Mesothelial cell of epicardium (in vitro differentiated cells): ENCODE measurements at regions not wholly inside any gene's neighbourhood (a gene's known extent, or its start where the extent isn't known, plus 50 kb on each side); places are given as distances from the start of the nearest gene placed in this dataset.

Experiments
- DNase-seq, 2 experiments: peaks; one replicate each; pipeline ENCODE4 v3.0.0; 2021; ENCODE audit warnings: low spot score in 2 of 2; ENCODE audit not compliant: unreplicated experiment in 2 of 2
- H3K27ac Mint-ChIP-seq: 2 replicates; pipeline ENCODE4 v1.8.0; 2021; ENCODE audit warnings: mixed read lengths
- H3K27me3 Mint-ChIP-seq: 2 replicates; pipeline ENCODE4 v1.8.0; 2021; ENCODE audit warnings: low read depth, mixed read lengths
- H3K36me3 Mint-ChIP-seq: 2 replicates; pipeline ENCODE4 v1.8.0; 2021; ENCODE audit warnings: mixed read lengths
- H3K4me1 Mint-ChIP-seq: 2 replicates; pipeline ENCODE4 v1.8.0; 2021; ENCODE audit warnings: mixed read lengths
- H3K4me3 Mint-ChIP-seq: 2 replicates; pipeline ENCODE4 v1.8.0; 2021; ENCODE audit warnings: mild to moderate bottlenecking, moderate library complexity, mixed read lengths
- H3K9me3 Mint-ChIP-seq: 2 replicates; pipeline ENCODE4 v1.8.0; 2021; ENCODE audit warnings: mixed read lengths
- CTCF ChIP-seq: fragments of 200-600 bp; sonication (generic); IDR thresholded peaks from one replicate; pipeline ENCODE4 v1.5.0; 2021; ENCODE audit warnings: antibody characterized with exemption; ENCODE audit not compliant: unreplicated experiment

- H3K27me3 Mint-ChIP-seq, result peaks cover 2% of the 10 kb centered on the region
- no peak overlapping the region for H3K27ac Mint-ChIP-seq
- H3K4me1 Mint-ChIP-seq, result no peaks in the 10 kb centered on the region
- no peak overlapping the region for H3K4me3 Mint-ChIP-seq
- H3K9me3 Mint-ChIP-seq, result peaks cover 32% of the 10 kb centered on the region
- H3K36me3 Mint-ChIP-seq, result peaks cover 3% of the 10 kb centered on the region
- no peak for DNase-seq
- no peak for TF ChIP-seq CTCF
Measured at GRCh38 chrX:20538974-20539373, 272.3 kb upstream of the RPS6KA3 start.

GRCh38 chrX:20531667-20532066, 265.0 kb upstream of the RPS6KA3 start:
- Mint-ChIP-seq H3K27me3 (peaks cover 2% of the 10 kb centered on the region), H3K4me1 (peaks cover 35% of the 10 kb centered on the region), H3K4me3 (no peak overlapping the region), H3K27ac (no peak overlapping the region), H3K36me3 (no peaks in the 10 kb centered on the region), H3K9me3 (no peaks in the 10 kb centered on the region)
- TF ChIP-seq CTCF, result no peak
- DNase-seq, result no peak

- H3K27me3 Mint-ChIP-seq, result peaks cover 2% of the 10 kb centered on the region
- TF ChIP-seq CTCF, result peak; percentile 86
- peak; percentile 50 to 85 for DNase-seq
Measured at GRCh38 chrX:20530406-20530921, 263.8 kb upstream of the RPS6KA3 start.

GRCh38 chrX:20529711-20530110, 263.0 kb upstream of the RPS6KA3 start:
- Mint-ChIP-seq H3K4me3 (no peak overlapping the region), H3K36me3 (no peaks in the 10 kb centered on the region), H3K27me3 (peaks cover 2% of the 10 kb centered on the region), H3K4me1 (peaks cover 35% of the 10 kb centered on the region), H3K27ac (peak overlapping the region; percentile 83), H3K9me3 (no peaks in the 10 kb centered on the region)
- no peak for DNase-seq
- no peak for TF ChIP-seq CTCF

More at GRCh38 chrX:20530406-20530921, 263.8 kb upstream of the RPS6KA3 start:
- peak overlapping the region; percentile 50 for H3K4me3 Mint-ChIP-seq
- no peaks in the 10 kb centered on the region for H3K9me3 Mint-ChIP-seq
- H3K27ac Mint-ChIP-seq, result peak overlapping the region; percentile 83
- peaks cover 35% of the 10 kb centered on the region for H3K4me1 Mint-ChIP-seq
- no peaks in the 10 kb centered on the region for H3K36me3 Mint-ChIP-seq

DNA sequence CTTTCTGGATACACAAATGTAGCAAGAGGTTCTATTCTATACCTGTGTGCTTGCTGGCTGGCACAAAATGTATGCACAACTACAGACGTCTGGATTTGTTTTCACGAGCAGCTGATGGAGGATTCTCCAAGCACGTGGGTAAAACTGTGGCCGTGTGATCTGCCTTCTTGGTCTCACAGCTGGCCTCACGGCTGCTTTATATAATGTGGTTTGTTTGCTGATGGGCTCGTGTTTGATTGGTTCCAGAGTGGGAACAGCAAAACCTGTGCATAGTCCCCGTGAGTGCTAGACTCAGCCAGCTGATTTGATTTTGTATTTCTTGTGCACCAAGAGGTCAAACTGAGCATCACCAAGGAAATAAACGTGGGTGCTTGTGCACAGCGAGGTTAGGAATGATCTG, 262.6 kb upstream of the RPS6KA3 start:
- H3K36me3 Mint-ChIP-seq, result no peaks in the 10 kb centered on the region

More for the DNA sequence above, 262.6 kb upstream of the RPS6KA3 start:
- peaks cover 1% of the 10 kb centered on the region for H3K9me3 Mint-ChIP-seq
- H3K27ac Mint-ChIP-seq, result peak overlapping the region; percentile 6
- no peak for DNase-seq
- no peaks in the 10 kb centered on the region for H3K27me3 Mint-ChIP-seq
- no peak for TF ChIP-seq CTCF
- H3K4me3 Mint-ChIP-seq, result no peak overlapping the region
- peaks cover 35% of the 10 kb centered on the region for H3K4me1 Mint-ChIP-seq
